ENCODE measurements at regions not wholly inside any gene's neighbourhood (a gene's known extent, or its start where the extent isn't known, plus 50 kb on each side); places are given as distances from the start of the nearest gene placed in this dataset.
"Not testable (repeated sequence)": the region's sequence is repeated elsewhere in the genome, so short reads cannot be mapped to it uniquely, and the experiment has no call there.

DNA sequence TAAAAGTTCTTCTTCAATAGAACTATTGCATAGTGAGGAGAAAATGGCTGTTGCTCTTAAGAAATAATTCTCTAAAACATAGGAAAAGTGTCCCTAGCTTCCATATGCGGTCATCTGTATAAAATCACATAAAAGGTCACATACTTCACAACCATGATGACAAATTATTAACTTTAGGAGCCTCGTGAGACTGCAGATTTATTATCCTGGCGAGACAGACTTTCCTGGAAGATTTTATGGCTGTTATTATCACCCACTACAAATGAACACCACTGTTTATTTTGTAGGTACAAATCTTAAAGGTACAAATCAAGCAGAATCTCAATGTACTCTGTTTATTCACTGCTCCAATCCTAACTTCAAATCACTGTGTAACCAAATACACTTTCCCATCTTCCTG, 55.0 kb upstream of the AGAP4 start:
- not testable (repeated sequence) for BruUV-seq (replicated peaks); DNase-seq (ENCODE audit: low spot score)

DNA sequence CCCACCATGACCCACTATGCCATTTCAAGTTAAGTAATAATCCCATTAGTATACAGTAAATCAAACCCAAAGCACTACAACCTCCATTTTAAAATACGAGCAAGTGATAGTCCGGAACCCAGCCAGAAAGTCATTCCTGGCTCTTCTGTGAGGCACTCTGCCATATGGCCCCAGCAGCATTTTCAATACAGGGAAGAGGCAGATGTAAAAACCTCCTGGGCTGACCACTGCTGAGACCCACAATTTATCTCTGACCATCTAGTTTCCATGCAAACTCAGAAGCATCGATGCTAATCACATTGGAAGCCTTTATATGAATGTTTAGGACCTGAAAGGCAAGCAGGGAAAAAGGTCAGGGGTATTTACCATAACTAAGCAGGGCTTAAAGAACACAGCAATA, 56.3 kb upstream of the AGAP4 start:
- H4K20me1 ChIP-seq (ENCODE audit: insufficient read depth, low read length); H3K9me3 ChIP-seq (ENCODE audit: low read length); DNase-seq (ENCODE audit: low spot score); H2AFZ ChIP-seq (ENCODE audit: low read length); H3K79me2 ChIP-seq (ENCODE audit: insufficient read depth, low read depth, low read length); POLR2A ChIA-PET; H3K27ac ChIP-seq (ENCODE audit: low read depth, low read length, poor library complexity, severe bottlenecking); H3K4me2 ChIP-seq (ENCODE audit: low read length); CTCF ChIA-PET (ENCODE audit: unreplicated experiment); H3K9me2 ChIP-seq (ENCODE audit: insufficient read depth, low read length); H3K4me3 ChIP-seq (ENCODE audit: low read depth, low read length, poor library complexity, severe bottlenecking); H3K4me1 ChIP-seq (ENCODE audit: insufficient read depth, low read length, poor library complexity, severe bottlenecking); intact Hi-C loops (cut with micrococcal nuclease; ENCODE audit: unreplicated experiment); BruUV-seq (replicated peaks); H3K36me3 ChIP-seq (ENCODE audit: insufficient read depth, low read length): not testable (repeated sequence)

More for the DNA sequence above, 55.0 kb upstream of the AGAP4 start:
- H3K27ac ChIP-seq (ENCODE audit: low read depth, low read length, poor library complexity, severe bottlenecking); H3K79me2 ChIP-seq (ENCODE audit: insufficient read depth, low read depth, low read length); H4K20me1 ChIP-seq (ENCODE audit: insufficient read depth, low read length); H3K9me2 ChIP-seq (ENCODE audit: insufficient read depth, low read length); H2AFZ ChIP-seq (ENCODE audit: low read length); H3K4me3 ChIP-seq (ENCODE audit: low read depth, low read length, poor library complexity, severe bottlenecking); H3K4me2 ChIP-seq (ENCODE audit: low read length); intact Hi-C loops (cut with micrococcal nuclease; ENCODE audit: unreplicated experiment); CTCF ChIA-PET (ENCODE audit: unreplicated experiment); H3K4me1 ChIP-seq (ENCODE audit: insufficient read depth, low read length, poor library complexity, severe bottlenecking); H3K36me3 ChIP-seq (ENCODE audit: insufficient read depth, low read length); POLR2A ChIA-PET; H3K9me3 ChIP-seq (ENCODE audit: low read length): not testable (repeated sequence)

DNA sequence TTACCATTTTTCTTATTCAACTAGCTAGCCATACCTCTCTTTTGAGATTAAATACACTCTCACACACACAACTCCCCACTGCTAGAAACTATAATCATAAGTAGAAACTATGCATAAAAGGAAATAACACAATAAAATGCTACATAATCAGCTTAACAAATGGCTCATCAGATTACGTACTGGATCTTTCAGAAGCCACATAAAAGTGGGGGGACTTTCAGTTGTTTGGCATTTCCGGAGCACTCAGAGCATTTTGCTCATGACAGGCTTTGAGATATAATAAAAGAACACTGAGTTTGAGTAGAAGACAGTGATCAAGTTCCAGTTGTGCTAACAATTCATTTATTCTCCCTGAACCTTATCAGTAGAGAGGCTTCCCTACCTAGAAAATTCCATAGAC, 56.8 kb upstream of the AGAP4 start:
- H3K4me2 ChIP-seq (ENCODE audit: low read length); intact Hi-C loops (cut with micrococcal nuclease; ENCODE audit: unreplicated experiment); H3K36me3 ChIP-seq (ENCODE audit: insufficient read depth, low read length); H3K79me2 ChIP-seq (ENCODE audit: insufficient read depth, low read depth, low read length); H2AFZ ChIP-seq (ENCODE audit: low read length); H4K20me1 ChIP-seq (ENCODE audit: insufficient read depth, low read length); BruUV-seq (replicated peaks); CTCF ChIA-PET (ENCODE audit: unreplicated experiment); H3K27ac ChIP-seq (ENCODE audit: low read depth, low read length, poor library complexity, severe bottlenecking); DNase-seq (ENCODE audit: low spot score); H3K4me1 ChIP-seq (ENCODE audit: insufficient read depth, low read length, poor library complexity, severe bottlenecking); H3K9me2 ChIP-seq (ENCODE audit: insufficient read depth, low read length); POLR2A ChIA-PET; H3K4me3 ChIP-seq (ENCODE audit: low read depth, low read length, poor library complexity, severe bottlenecking); H3K9me3 ChIP-seq (ENCODE audit: low read length): not testable (repeated sequence)

DNA sequence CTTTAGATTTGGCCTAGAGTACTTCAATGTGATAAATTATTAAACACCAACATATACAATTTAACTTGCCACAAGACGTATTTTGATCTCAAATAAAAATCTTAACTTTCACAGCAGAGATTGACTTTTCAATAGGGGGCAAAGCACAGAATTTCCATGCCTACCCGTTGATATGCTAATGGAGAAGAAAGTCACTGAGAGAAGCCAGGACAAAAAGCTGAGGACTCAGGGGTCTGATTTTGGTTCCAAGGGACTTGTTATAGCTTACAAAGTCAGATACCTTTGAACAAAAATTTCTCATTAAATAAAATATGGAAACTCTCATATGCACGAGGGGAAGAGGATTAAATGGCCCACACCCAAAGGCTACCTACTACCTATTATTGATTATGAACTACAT, 59.1 kb upstream of the TIMM23 start:
- H3K27ac ChIP-seq (ENCODE audit: low read depth, low read length, poor library complexity, severe bottlenecking); H3K9me2 ChIP-seq (ENCODE audit: insufficient read depth, low read length); H2AFZ ChIP-seq (ENCODE audit: low read length); H4K20me1 ChIP-seq (ENCODE audit: insufficient read depth, low read length); DNase-seq (ENCODE audit: low spot score); H3K4me2 ChIP-seq (ENCODE audit: low read length); intact Hi-C loops (cut with micrococcal nuclease; ENCODE audit: unreplicated experiment); H3K4me1 ChIP-seq (ENCODE audit: insufficient read depth, low read length, poor library complexity, severe bottlenecking); H3K9me3 ChIP-seq (ENCODE audit: low read length); H3K36me3 ChIP-seq (ENCODE audit: insufficient read depth, low read length); CTCF ChIA-PET (ENCODE audit: unreplicated experiment); H3K79me2 ChIP-seq (ENCODE audit: insufficient read depth, low read depth, low read length); POLR2A ChIA-PET; BruUV-seq (replicated peaks); H3K4me3 ChIP-seq (ENCODE audit: low read depth, low read length, poor library complexity, severe bottlenecking): not testable (repeated sequence)

DNA sequence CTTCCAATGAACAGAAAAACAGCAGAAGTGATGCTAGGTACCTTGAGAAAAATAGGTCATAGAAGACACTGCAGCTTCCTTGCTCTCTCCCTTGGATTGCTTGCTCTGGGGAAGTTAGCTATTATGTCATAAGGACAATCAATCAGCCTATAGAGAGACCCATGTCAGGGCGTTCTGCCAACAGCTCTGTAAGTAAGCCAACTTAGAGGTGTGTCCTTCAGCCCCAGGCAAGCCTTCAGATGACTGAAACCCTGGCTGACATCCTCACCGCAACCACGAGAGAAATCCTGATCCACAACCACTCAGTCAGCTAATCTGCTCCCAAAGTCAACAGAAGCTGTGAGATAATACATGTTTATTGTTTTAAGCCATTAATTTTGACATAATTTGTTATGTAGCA, 57.5 kb upstream of the TIMM23 start:
- CTCF ChIA-PET (ENCODE audit: unreplicated experiment); BruUV-seq (replicated peaks); DNase-seq (ENCODE audit: low spot score); H4K20me1 ChIP-seq (ENCODE audit: insufficient read depth, low read length); H3K9me2 ChIP-seq (ENCODE audit: insufficient read depth, low read length); POLR2A ChIA-PET; H3K4me1 ChIP-seq (ENCODE audit: insufficient read depth, low read length, poor library complexity, severe bottlenecking); H3K79me2 ChIP-seq (ENCODE audit: insufficient read depth, low read depth, low read length); H3K9me3 ChIP-seq (ENCODE audit: low read length); H2AFZ ChIP-seq (ENCODE audit: low read length); intact Hi-C loops (cut with micrococcal nuclease; ENCODE audit: unreplicated experiment); H3K27ac ChIP-seq (ENCODE audit: low read depth, low read length, poor library complexity, severe bottlenecking); H3K4me2 ChIP-seq (ENCODE audit: low read length); H3K36me3 ChIP-seq (ENCODE audit: insufficient read depth, low read length); H3K4me3 ChIP-seq (ENCODE audit: low read depth, low read length, poor library complexity, severe bottlenecking): not testable (repeated sequence)

GRCh38 chr10:45915617-45916016, 56.7 kb upstream of the TIMM23 start:
- intact Hi-C loops (cut with micrococcal nuclease; ENCODE audit: unreplicated experiment); H3K9me3 ChIP-seq (ENCODE audit: low read length); H3K9me2 ChIP-seq (ENCODE audit: insufficient read depth, low read length); CTCF ChIA-PET (ENCODE audit: unreplicated experiment); H4K20me1 ChIP-seq (ENCODE audit: insufficient read depth, low read length); H3K79me2 ChIP-seq (ENCODE audit: insufficient read depth, low read depth, low read length); H3K4me1 ChIP-seq (ENCODE audit: insufficient read depth, low read length, poor library complexity, severe bottlenecking); DNase-seq (ENCODE audit: low spot score); H2AFZ ChIP-seq (ENCODE audit: low read length); H3K4me2 ChIP-seq (ENCODE audit: low read length); H3K36me3 ChIP-seq (ENCODE audit: insufficient read depth, low read length); H3K27ac ChIP-seq (ENCODE audit: low read depth, low read length, poor library complexity, severe bottlenecking); BruUV-seq (replicated peaks); H3K4me3 ChIP-seq (ENCODE audit: low read depth, low read length, poor library complexity, severe bottlenecking); POLR2A ChIA-PET: not testable (repeated sequence)
